ENCODE measurements at regions not wholly inside any gene's neighbourhood (a gene's known extent, or its start where the extent isn't known, plus 50 kb on each side); places are given as distances from the start of the nearest gene placed in this dataset.

DNA sequence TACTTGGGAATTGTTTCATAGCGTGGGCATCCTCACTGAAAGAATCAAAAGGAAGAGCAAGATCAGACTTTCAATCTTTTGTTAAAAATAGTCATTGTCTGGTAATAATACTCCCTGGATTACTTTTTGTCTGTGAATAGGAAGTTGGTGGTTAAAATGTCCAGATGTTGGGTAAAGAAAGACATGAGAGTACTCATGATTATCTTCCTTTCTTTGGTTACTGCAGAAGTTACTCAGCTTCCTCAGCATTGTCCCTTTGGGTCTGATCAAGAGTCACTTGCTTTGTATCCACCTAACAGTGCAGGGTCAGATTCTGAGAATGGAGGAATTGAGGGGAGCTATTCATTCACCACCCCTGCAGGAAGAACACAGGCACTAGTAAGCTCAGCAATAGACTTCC is 54.6 kb downstream of the RIN2 start:
- no peaks in the 10 kb centered on the region for H3K36me3 ChIP-seq (ENCODE audit: insufficient read depth, low read length)
- no peak overlapping the region for H3K4me2 ChIP-seq (ENCODE audit: low read length)
- no peak for DNase-seq (ENCODE audit: low spot score)
- intact Hi-C loops (cut with micrococcal nuclease; ENCODE audit: unreplicated experiment), result no loop called here
- TF ChIP-seq EZH2phosphoT487 (IDR thresholded peaks at IDR 0.05; ENCODE audit: borderline replicate concordance, low read depth, low read length) (no peak), CTCF (conservative IDR thresholded peaks at IDR 0.05; ENCODE audit: low read length) (no peak)
- no peak overlapping the region for H2AFZ ChIP-seq (ENCODE audit: low read length)
- H3K79me2 ChIP-seq (ENCODE audit: insufficient read depth, low read depth, low read length), result no peaks in the 10 kb centered on the region
- no TSS peak for BruUV-seq (replicated peaks)
- no peak overlapping the region for H3K4me3 ChIP-seq (ENCODE audit: low read depth, low read length, poor library complexity, severe bottlenecking)
- H3K9me2 ChIP-seq (ENCODE audit: insufficient read depth, low read length), result no peaks in the 10 kb centered on the region
- no peaks in the 10 kb centered on the region for H3K9me3 ChIP-seq (ENCODE audit: low read length)
- H4K20me1 ChIP-seq (ENCODE audit: insufficient read depth, low read length), result no peaks in the 10 kb centered on the region
- CTCF ChIA-PET (ENCODE audit: unreplicated experiment), result interaction anchor here (0.6 kb wide), 1 partner anchor 15 kb away, joined by 4 read pairs; no protein-coding TSS in a partner anchor
- H3K4me1 ChIP-seq (ENCODE audit: insufficient read depth, low read length, poor library complexity, severe bottlenecking), result peaks cover 10% of the 10 kb centered on the region
- POLR2A ChIA-PET, result interaction anchor here (1.0 kb wide), 1 partner anchor 15 kb away, joined by 5 read pairs; no protein-coding TSS in a partner anchor
- no peak overlapping the region for H3K27ac ChIP-seq (ENCODE audit: low read depth, low read length, poor library complexity, severe bottlenecking)

DNA sequence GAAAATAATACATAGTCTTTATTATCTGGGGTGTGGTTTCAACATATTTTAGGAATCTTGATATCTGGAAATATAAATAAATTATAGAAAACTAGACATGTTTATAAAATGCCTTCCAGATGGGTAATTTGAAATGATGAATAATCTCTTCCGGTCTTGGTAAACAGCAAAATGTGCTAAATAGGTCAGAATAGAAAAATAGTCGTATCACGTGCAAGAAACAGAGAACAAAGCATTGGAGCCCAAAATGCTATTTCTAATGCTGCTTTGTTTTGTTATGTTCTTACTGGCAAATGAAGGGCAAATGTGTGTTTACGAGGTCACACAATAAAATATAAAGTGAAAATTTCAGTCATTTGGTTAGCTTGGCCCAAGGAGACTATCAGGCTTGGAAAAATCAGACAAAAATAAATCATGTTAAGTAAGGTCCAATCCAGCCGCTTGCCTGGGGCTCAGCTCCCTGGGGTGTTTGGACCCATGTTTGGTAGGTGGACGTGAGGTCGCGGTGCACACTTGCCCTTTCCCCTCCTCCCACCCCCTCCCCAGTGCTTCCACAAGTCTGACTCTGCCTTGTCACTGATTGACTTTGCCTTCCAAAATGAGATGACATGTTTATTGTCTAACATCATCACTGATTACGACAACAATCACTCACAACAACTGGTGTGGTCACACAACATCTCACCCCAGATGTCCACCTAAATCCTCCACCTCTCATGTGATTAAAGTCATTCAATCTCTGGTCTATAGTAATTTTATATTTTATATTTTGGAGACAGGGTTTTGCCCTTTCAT is 56.0 kb downstream of the RIN2 start:
- no peak overlapping the region for H3K4me3 ChIP-seq (ENCODE audit: low read depth, low read length, poor library complexity, severe bottlenecking)
- H3K79me2 ChIP-seq (ENCODE audit: insufficient read depth, low read depth, low read length), result no peaks in the 10 kb centered on the region
- H3K9me2 ChIP-seq (ENCODE audit: insufficient read depth, low read length), result no peaks in the 10 kb centered on the region
- H3K4me2 ChIP-seq (ENCODE audit: low read length), result no peak overlapping the region
- ChIA-PET CTCF (ENCODE audit: unreplicated experiment) (no interaction called here), POLR2A (interaction anchor here (1.1 kb wide), 1 partner anchor 108 kb away, joined by 3 read pairs; no protein-coding TSS in a partner anchor)
- TF ChIP-seq EZH2phosphoT487 (IDR thresholded peaks at IDR 0.05; ENCODE audit: borderline replicate concordance, low read depth, low read length) (no peak), CTCF (conservative IDR thresholded peaks at IDR 0.05; ENCODE audit: low read length) (no peak)
- H3K9me3 ChIP-seq (ENCODE audit: low read length), result no peaks in the 10 kb centered on the region
- H3K27ac ChIP-seq (ENCODE audit: low read depth, low read length, poor library complexity, severe bottlenecking), result no peak overlapping the region
- DNase-seq (ENCODE audit: low spot score), result no peak
- peaks cover 10% of the 10 kb centered on the region for H3K4me1 ChIP-seq (ENCODE audit: insufficient read depth, low read length, poor library complexity, severe bottlenecking)
- intact Hi-C loops (cut with micrococcal nuclease; ENCODE audit: unreplicated experiment), result no loop called here
- no TSS peak for BruUV-seq (replicated peaks)
- no peaks in the 10 kb centered on the region for H3K36me3 ChIP-seq (ENCODE audit: insufficient read depth, low read length)
- no peaks in the 10 kb centered on the region for H4K20me1 ChIP-seq (ENCODE audit: insufficient read depth, low read length)
- H2AFZ ChIP-seq (ENCODE audit: low read length), result no peak overlapping the region

GRCh38 chr20:19815553-19815991 is 57.5 kb downstream of the RIN2 start:
- no peaks in the 10 kb centered on the region for H4K20me1 ChIP-seq (ENCODE audit: insufficient read depth, low read length)
- ChIA-PET POLR2A (interaction anchor here (1.4 to 1.7 kb wide), 3 partner anchors 9 to 12 kb away, joined by 3 to 6 read pairs (median 4); no protein-coding TSS in a partner anchor), CTCF (ENCODE audit: unreplicated experiment) (no interaction called here)
- no peaks in the 10 kb centered on the region for H3K36me3 ChIP-seq (ENCODE audit: insufficient read depth, low read length)
- peak overlapping the region; percentile 42 for H3K4me2 ChIP-seq (ENCODE audit: low read length)
- no peaks in the 10 kb centered on the region for H3K9me2 ChIP-seq (ENCODE audit: insufficient read depth, low read length)
- no peaks in the 10 kb centered on the region for H3K79me2 ChIP-seq (ENCODE audit: insufficient read depth, low read depth, low read length)
- peak; percentile 41 for DNase-seq (ENCODE audit: low spot score)
- TF ChIP-seq EZH2phosphoT487 (IDR thresholded peaks at IDR 0.05; ENCODE audit: borderline replicate concordance, low read depth, low read length) (no peak), CTCF (conservative IDR thresholded peaks at IDR 0.05; ENCODE audit: low read length) (no peak)
- peaks cover 10% of the 10 kb centered on the region for H3K4me1 ChIP-seq (ENCODE audit: insufficient read depth, low read length, poor library complexity, severe bottlenecking)
- H3K27ac ChIP-seq (ENCODE audit: low read depth, low read length, poor library complexity, severe bottlenecking), result no peak overlapping the region
- no peak overlapping the region for H2AFZ ChIP-seq (ENCODE audit: low read length)
- no TSS peak for BruUV-seq (replicated peaks)
- H3K9me3 ChIP-seq (ENCODE audit: low read length), result no peaks in the 10 kb centered on the region
- H3K4me3 ChIP-seq (ENCODE audit: low read depth, low read length, poor library complexity, severe bottlenecking), result no peak overlapping the region
- intact Hi-C loops (cut with micrococcal nuclease; ENCODE audit: unreplicated experiment), result no loop called here
